ENCODE measurements at regions not wholly inside any gene's neighbourhood (a gene's known extent, or its start where the extent isn't known, plus 50 kb on each side); places are given as distances from the start of the nearest gene placed in this dataset.
"Not testable (repeated sequence)": the region's sequence is repeated elsewhere in the genome, so short reads cannot be mapped to it uniquely, and the experiment has no call there.

DNA sequence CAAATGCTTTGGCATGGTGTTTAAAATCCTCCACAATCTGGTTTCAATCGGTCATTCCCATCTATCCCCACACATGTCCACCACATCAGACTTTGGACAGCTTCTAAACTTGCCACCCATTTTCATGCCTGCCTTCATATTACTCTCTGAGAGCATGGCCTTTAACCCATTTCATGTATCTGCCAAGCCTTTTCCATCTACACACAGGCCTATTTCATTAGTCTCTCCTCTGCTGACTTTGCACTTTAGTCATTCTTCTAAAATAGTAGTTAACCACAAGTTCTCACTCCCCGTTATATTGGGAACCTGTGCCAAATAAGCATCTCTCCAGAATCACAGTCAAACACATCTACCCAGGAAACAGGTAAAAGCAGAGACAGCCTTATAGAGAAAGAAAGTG lies 142.2 kb downstream of the MZT1 start:
- no peak for DNase-seq

GRCh38 chr13:72571191-72571590 lies 156.2 kb downstream of the MZT1 start:
- DNase-seq = no peak

DNA sequence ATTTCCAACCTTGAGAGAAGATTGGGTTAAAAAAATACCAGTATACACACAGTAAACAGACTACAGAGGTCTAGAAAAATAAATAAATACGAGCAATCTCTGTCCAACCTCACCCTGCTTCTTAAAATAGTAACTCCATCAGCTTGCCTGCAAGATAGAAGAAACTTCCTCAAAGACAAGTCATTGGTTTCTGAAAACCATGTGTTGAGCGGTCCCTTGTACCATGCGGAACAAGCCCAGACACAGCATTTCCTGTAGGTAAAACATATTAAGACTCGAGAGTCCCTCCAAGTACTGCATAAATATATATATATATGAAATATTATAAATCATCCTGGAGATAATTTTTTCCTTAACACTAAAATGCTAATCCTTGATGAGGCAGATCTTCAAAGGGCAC lies 157.4 kb downstream of the MZT1 start:
- DNase-seq = no peak

DNA sequence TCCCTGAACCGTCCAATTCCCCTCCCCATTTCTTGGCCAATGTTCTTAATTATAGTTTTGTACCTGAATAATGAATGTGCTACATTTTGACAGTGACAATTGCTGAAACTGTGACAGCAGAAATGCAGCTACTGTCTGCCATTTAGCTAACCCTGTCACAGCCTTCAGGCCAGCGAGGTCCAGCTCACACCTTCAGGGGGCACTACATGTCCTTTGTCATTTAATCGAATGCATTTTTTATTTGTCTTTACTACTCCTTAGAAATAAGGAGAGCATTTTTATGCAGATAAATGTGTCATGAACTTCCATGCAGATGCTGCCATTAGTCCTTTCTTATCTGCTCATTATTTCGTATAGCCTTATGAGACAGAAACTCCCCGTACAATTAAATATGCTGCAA lies 159.9 kb downstream of the MZT1 start:
- no peak for DNase-seq

DNA sequence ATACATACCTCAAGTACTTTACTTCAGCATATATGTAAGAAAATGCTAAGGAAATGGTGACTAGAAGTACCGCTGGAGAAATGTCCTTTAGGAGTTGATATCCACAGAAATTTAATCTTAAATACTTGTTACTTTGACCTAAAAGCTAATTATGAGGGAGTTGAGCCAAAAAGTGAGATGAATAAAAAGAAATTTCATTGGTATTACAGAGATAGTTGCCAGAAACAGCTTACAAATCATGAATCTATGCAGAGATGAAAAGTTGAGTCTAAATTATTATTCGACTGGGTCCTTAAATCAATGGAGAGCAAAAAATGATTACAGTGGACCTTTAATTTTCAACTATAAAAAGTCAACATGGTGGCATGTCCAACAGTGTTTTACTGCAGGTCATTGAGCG lies 160.9 kb downstream of the MZT1 start:
- DNase-seq = no peak

- DNase-seq = peak; percentile 26
Measured at GRCh38 chr13:72565893-72566292, 161.5 kb downstream of the MZT1 start.

DNA sequence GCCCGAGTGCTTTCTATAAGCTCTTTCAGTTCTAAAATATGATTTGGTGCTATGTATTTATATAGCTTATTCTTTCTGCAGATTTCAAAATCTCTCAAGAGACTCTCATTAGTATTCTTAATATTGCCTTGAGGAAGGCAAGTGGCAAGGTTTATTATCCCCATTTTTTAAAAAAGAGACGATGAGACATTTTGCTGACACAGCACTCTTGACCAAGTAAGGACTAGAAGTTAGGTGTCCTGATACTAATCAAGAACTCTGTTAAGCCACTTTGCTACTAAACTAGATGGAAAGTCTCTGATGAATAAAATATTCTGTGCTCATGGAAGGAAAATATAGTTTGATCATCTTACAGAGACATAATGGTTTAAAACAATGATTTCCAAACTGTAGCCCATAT lies 164.7 kb downstream of the MZT1 start:
- no peak for DNase-seq

- DNase-seq = peak; percentile 7
Measured at GRCh38 chr13:72561791-72562190, 165.6 kb downstream of the MZT1 start.

GRCh38 chr13:72559716-72560115 lies 167.7 kb downstream of the MZT1 start:
- DNase-seq = no peak

DNA sequence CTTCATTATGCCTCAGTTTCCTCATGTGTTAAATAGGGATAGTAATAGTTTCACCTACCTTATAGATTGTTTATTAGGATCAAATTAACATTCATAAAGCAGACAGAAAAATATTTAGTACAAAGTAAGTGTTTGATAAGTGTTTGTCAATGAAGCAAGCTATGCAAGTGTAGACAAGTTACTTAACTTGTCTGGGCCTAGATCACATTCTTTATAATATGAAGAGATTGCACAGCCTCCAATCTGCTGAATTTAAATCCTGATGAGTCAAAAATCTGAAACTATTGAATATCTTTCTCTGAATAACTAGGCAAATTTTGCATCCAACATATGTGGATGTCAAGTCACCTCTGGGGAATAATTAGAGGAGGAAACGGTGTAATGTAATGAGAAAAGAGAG lies 170.5 kb downstream of the MZT1 start:
- DNase-seq = no peak

- no peak for DNase-seq
Measured at GRCh38 chr13:72555601-72556000, 171.8 kb downstream of the MZT1 start.

DNA sequence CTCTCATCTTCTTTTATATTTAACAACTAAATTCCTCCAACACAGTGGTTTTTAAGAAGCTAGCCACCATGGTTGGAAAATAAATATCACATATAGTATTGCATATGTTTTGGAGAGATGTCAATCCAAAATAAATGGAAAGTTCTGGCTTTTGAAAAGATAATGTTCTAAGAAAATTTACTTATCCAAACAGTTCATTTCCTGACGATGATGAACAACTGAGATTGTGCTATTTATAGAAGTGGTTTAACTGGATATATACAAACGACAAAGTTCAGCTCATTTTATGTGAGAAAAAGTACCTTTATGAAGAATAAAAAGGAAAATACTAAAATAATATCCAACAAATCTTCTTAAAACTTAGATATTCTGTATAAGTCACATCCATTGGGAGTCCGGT lies 174.7 kb downstream of the MZT1 start:
- no peak for DNase-seq

GRCh38 chr13:72545895-72546294 lies 181.5 kb downstream of the MZT1 start:
- not testable (repeated sequence) for DNase-seq

DNA sequence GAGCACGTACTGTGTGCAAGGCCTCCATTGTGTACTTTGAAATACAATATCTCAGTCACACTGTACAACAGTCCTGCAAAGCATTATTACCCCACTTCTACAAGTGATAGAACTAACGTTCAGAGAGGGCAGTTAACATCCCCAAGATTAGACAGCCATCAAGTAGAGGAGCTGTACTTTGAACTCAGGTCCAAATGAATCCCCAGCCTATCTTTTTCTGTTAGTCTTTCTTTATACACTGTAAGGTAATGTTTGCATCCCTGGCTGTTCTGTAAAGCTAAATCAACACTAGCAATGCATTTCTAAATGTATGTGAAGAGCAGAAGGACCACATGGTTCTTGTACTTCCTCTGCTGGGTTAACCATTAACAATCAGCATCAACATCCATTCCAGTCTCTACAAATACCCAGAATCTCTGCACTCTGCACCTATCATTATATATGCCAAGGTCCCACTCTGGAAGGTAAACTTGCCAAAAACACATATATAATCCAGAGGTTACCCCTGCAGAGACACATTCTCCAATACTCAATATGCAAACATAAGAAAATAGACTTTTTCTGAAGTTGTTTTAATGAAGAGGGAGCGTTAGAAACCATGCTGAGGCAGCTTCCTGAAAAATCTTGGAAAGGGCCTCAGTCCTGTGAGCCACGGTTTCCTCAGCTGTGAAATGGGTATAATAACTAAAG lies 182.3 kb downstream of the MZT1 start:
- DNase-seq = no peak

- no peak for DNase-seq
Measured at GRCh38 chr13:72544042-72544441, 183.4 kb downstream of the MZT1 start.

GRCh38 chr13:72542241-72542640 lies 185.2 kb downstream of the MZT1 start:
- DNase-seq = no peak

GRCh38 chr13:72541674-72542073 lies 185.8 kb downstream of the MZT1 start:
- no peak for DNase-seq

- DNase-seq = no peak
Measured at GRCh38 chr13:72540881-72541280, 186.5 kb downstream of the MZT1 start.

GRCh38 chr13:72539925-72540324 lies 187.5 kb downstream of the MZT1 start:
- no peak for DNase-seq

DNA sequence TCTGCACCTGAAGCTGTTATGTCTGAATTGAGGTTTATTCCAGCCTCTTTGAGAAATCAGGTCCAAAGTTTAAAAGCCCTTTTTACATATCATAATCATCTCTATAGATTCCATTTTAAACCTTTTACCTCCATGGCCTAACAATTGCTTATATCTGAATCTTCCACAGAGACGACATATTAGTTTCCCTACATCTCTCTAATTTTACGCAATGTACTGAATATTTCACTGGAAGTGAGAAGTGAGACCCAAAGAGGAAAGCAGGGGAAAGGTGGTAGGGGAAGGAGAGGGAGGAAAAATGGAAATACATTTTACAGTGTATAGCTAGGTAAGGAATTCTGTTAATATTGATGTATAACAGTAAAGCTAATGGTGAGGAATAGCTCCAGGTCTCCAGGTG lies 189.6 kb downstream of the MZT1 start:
- no peak for DNase-seq

- DNase-seq = no peak
Measured at GRCh38 chr13:72537395-72537780, 190.0 kb downstream of the MZT1 start.

- peak; percentile 7 for DNase-seq
Measured at GRCh38 chr13:72536714-72537394, 190.6 kb downstream of the MZT1 start.

DNA sequence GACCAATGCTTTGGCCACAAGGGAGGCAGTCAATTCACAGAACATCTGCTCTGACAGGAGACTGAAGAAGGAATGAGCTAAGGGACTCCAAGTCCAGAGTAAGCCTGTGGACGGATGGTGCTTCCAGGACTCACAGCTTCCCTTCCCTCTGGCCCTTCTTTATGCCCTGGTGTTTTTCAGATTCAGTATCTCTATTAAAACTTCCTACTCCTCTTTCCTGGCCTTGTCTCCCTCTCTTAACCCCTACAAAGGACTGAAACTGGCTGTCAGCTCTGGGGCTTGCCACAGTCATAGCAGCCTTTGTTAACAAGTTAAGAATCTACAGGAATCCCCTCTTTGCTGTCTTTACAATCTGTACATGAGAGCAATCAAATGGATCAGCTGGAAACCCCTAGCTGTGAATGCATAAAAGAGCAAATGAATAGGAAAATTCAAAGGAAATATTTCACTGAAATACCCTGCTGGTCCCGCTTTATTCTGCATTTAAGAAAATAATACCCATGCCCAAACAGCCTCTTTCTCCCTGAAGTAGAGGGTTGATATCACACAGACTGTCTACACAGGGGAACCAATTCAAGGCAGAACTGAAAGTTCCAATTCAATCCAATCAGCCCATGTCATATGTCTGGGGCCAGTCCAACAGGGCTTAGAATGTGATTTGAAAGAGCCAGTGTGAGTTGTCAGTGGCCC lies 192.3 kb downstream of the MZT1 start:
- no peak for DNase-seq

DNA sequence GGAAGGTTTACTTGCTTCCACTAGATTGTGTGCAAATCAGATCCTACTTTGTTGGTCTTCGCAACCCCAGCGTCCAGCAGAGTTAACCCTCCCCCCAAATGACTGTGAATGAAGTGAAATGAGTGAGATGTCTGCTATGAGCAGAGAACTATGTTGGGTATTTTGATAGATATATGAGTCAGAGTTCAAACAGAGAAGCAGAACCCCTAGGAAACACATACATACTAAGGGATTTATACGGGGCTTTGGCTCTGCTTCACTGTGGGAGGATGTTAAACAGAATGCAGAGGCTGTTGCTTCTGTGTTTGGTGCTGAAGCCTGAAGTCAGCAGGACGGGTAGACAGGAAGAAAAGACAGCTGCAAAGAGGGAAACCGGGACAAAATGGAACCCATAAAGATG lies 197.0 kb downstream of the MZT1 start:
- no peak for DNase-seq

All from NCI-H1105 treated with DMSO at 0.1 percent for 48 hours (cell line).